ENCODE measurements at regions not wholly inside any gene's neighbourhood (a gene's known extent, or its start where the extent isn't known, plus 50 kb on each side); places are given as distances from the start of the nearest gene placed in this dataset.

DNA sequence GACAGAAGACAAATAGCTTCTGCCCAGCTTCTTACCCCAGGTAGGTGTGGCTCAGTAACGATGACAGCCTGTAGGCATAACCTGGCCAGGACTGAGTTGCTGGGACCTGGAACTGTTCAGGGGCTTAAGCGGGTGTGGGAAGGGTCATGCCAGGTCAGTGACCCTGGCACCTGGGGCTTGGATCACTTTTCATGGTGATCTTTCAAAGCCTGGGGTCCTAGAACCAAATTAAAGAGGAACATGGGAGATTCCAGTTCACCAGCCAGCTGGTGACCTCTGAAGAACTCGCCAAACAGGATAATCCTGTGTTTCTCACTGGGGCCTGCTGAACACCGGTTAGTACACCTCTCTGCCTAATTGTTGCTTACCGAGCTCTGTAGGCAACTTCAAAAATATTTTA is 102.6 kb upstream of the LMNTD1 start:
- TF ChIP-seq, protein P1, sequence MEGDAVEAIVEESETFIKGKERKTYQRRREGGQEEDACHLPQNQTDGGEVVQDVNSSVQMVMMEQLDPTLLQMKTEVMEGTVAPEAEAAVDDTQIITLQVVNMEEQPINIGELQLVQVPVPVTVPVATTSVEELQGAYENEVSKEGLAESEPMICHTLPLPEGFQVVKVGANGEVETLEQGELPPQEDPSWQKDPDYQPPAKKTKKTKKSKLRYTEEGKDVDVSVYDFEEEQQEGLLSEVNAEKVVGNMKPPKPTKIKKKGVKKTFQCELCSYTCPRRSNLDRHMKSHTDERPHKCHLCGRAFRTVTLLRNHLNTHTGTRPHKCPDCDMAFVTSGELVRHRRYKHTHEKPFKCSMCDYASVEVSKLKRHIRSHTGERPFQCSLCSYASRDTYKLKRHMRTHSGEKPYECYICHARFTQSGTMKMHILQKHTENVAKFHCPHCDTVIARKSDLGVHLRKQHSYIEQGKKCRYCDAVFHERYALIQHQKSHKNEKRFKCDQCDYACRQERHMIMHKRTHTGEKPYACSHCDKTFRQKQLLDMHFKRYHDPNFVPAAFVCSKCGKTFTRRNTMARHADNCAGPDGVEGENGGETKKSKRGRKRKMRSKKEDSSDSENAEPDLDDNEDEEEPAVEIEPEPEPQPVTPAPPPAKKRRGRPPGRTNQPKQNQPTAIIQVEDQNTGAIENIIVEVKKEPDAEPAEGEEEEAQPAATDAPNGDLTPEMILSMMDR (IDR thresholded peaks at IDR 0.05; ENCODE audit: low read depth, low read length): no peak
- no peak overlapping the region for H3K4me3 ChIP-seq (ENCODE audit: low read depth, low read length)

DNA sequence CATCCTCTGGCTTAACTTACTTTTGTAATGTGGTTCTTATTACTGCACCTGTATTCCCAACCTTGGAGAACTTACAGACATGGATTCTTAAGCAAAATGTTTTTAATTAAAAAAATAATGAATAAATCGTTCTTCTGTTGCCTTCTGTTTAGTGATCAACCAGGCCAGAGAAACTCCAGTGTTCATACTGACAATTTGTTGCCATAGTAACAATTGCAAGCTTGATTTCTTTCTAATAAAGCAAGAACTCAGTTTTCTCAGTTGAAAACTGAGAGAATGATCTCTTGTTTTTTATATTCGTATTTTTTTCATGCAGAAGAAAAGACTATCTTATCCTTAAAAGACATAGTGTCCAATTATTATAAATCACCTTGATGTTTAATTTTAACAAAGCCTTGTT is 106.5 kb upstream of the LMNTD1 start:
- TF ChIP-seq, protein P1 (IDR thresholded peaks at IDR 0.05; ENCODE audit: low read depth, low read length): no peak
- no peak overlapping the region for H3K4me3 ChIP-seq (ENCODE audit: low read depth, low read length)

DNA sequence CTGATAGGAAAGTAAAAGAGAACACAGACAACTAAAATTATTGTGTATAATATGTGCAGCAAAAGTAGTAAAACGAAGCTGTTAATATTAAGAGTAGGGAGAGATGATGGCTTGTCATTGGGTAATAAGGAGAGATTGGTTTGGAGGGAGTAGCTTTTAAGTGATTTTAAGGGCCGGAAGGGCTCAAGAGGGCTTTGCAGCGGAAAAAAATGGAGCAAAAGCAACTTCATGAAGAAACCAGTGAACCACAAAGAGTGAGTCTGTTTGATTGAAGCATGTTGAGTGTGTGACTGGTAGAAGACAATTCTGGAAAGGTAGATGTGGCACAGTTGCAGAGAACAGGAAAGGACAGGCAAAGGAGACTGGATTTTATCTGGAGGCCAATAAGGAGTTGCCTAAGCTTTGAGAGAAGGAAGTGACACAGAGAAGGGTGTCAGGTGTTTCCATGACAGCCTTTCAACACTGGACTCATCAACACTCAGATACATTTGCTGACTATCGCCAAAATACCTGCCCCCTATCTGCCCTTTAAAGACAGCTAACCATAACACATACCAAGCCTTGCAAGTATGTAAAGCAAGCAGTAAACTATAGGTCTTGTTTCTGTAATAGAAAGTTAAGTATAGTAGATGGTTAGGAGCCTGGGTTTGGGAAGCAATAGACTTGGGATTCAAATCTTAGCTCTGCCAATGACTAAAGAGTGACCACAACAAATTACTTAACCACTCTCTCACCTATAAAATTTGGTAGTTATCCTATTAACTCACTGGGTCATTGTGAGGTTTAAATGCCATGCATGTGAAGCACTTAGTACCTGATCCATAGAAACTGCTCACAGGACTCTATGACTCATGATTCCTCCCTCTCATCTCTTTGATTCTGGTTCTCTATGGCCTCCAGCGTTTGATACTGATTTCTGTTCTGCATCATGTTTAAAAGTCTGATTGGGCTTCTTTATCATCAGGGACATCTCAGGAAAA is 117.3 kb upstream of the LMNTD1 start:
- H3K4me3 ChIP-seq (ENCODE audit: low read depth, low read length): no peak overlapping the region
- TF ChIP-seq, protein P1 (IDR thresholded peaks at IDR 0.05; ENCODE audit: low read depth, low read length): no peak

DNA sequence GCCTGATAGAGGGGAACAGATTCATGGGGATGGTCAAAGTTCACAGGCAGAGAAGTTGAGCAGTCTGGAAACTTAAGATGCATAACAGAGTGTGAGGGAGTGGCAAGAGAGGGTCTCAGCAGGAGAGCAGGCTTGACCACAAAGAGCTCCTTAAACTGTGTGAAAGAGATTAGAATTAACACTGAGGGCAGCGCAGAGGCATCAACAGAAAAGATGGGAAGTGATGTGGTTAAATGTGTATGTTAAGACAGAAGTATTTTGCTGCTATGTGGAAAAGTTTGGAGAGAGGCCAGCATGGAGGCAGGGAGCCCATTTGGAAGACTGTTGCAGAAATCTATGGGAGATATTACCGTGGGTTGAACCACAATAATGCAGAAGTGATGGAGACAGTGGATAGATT is 122.7 kb upstream of the LMNTD1 start:
- H3K4me3 ChIP-seq (ENCODE audit: low read depth, low read length): no peak overlapping the region
- TF ChIP-seq, protein P1 (IDR thresholded peaks at IDR 0.05; ENCODE audit: low read depth, low read length): no peak

DNA sequence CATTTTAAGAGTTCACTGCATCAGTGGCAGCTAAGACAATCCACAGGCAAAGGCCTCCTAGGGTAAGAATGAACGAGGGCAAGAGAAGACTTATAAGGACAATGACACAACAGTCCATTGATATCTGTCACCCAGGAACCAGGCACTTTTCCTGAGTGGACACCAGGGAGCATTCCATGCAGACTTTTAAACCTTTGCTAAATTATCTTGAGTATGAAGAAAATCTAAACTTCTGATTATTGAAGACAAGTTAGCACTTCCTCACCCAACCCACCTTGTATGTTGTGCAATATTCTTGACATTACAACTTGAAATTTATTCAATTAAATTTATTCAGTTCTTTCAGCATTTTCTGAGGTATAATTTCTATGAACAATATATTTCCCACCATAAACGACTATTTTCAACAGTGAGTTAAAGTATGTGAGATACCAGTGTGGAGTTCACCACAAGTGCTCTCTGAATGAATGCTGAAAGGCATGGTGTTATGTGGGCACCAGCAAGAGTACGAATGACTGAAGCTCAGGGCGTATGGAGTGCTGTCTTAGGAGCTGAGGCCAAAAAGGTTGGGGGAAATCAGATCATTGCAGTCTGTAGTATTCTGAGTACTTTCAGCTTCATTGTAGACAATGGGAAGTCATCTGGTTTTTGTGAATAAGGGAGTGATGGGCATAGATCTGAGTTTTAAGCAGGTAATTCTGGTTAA is 124.3 kb upstream of the LMNTD1 start:
- TF ChIP-seq, protein P1 (IDR thresholded peaks at IDR 0.05; ENCODE audit: low read depth, low read length): no peak

DNA sequence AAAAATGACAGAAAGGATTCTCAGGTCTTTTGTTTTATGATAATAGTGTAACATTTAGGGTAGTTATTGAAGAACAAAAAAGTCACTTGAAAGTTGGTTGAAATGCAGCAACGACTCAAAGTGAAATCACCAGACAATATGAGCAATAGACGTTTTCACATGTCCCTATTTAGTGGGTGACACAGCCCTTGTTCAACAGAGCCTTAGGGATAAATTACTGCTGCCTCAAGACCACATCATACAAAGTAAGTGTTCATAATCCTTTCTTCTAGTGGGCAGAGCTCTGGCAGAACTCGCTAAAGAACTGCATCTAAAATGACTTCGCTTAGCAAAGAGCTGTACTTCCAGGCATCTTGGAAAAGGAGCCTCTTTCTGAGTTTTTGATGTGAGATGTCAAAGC is 128.5 kb upstream of the LMNTD1 start:
- no peak overlapping the region for H3K4me3 ChIP-seq (ENCODE audit: low read depth, low read length)
- TF ChIP-seq, protein P1 (IDR thresholded peaks at IDR 0.05; ENCODE audit: low read depth, low read length): no peak

More for the DNA sequence above, 124.3 kb upstream of the LMNTD1 start:
- no peak overlapping the region for H3K4me3 ChIP-seq (ENCODE audit: low read depth, low read length)

DNA sequence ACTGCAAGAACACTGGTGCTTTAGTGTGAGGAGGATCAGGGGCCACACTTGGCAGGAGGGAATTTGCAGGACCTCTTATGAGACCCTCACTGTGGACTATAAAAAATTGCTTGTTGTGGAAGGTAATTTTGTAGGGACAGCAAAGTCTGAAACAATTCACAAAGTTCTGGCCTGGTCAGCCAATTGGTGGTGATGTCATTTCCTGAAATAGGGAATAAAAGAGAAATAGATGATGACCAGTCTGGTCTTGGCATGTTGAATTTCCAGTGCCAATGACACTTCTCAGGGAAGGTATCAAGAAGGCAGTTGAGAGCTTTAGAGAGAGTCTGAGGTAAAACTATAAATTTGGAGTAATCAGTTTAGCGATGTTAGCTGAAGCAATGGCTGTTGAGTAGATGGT is 129.3 kb upstream of the LMNTD1 start:
- TF ChIP-seq, protein P1 (IDR thresholded peaks at IDR 0.05; ENCODE audit: low read depth, low read length): no peak
- H3K4me3 ChIP-seq (ENCODE audit: low read depth, low read length): no peak overlapping the region
